IMR-90 (cell line): ENCODE measurements at regions not wholly inside any gene's neighbourhood (a gene's known extent, or its start where the extent isn't known, plus 50 kb on each side); places are given as distances from the start of the nearest gene placed in this dataset.

ENCODE experiments used
- ATAC-seq: fragments of 200-7000 bp; cut with Tn5 transposase; 2 replicates; pipeline ENCODE4 v1.9.1; 2020; ENCODE audit warnings: low read depth, mild to moderate bottlenecking, moderate library complexity
- BruUV-seq: library from RNA; stranded (reverse); fragments of 400-500 nt; replicated peaks from 2 replicates; lab custom pipeline; 2021; lab: Mats Ljungman, UMichigan
- CTCF ChIA-PET: fragments of 300-600 bp; formaldehyde crosslinking; extraction: SDS; loops from one replicate; lab custom pipeline; 2021; ENCODE audit warnings: antibody characterized with exemption; lab: Yijun Ruan, JAX
- POLR2A ChIA-PET: fragments of 300-600 bp; sonication (Branson Sonifier 250); formaldehyde crosslinking; loops from one replicate; lab custom pipeline; 2022; ENCODE audit warnings: antibody characterized with exemption; ENCODE audit not compliant: unreplicated experiment; lab: Charles Lee
- DNase-seq: peaks from one replicate; pipeline ENCODE4 v3.0.0; 2013
- H2AFZ ChIP-seq: replicated peaks from 2 replicates; pipeline ENCODE3; 2013; ENCODE audit warnings: low read length, mild to moderate bottlenecking; ENCODE audit not compliant: poor library complexity
- H2AK5ac ChIP-seq: 2 replicates; pipeline ENCODE4 v1.6.1; 2013; ENCODE audit warnings: low read depth, low read length, inconsistent platforms
- H2AK9ac ChIP-seq: replicated peaks from 2 replicates; pipeline ENCODE3; 2013; ENCODE audit warnings: mild to moderate bottlenecking, low read depth, low read length, moderate library complexity; ENCODE audit not compliant: poor library complexity
- H2BK120ac ChIP-seq: 2 replicates; pipeline ENCODE4 v1.6.1; 2013; ENCODE audit warnings: low read depth, low read length, inconsistent platforms
- H2BK15ac ChIP-seq: 3 replicates; pipeline ENCODE4 v1.6.1; 2013; ENCODE audit warnings: low read depth, low read length, inconsistent platforms
- H2BK20ac ChIP-seq: 2 replicates; pipeline ENCODE4 v1.6.1; 2013; ENCODE audit warnings: low read depth, mild to moderate bottlenecking, inconsistent platforms, low read length, moderate library complexity
- H2BK5ac ChIP-seq: 2 replicates; pipeline ENCODE4 v1.6.1; 2013; ENCODE audit warnings: mild to moderate bottlenecking, low read depth, low read length, inconsistent platforms; ENCODE audit not compliant: poor library complexity, severe bottlenecking
- H3K14ac ChIP-seq: replicated peaks from 2 replicates; pipeline ENCODE4 v1.6.1; 2013; ENCODE audit warnings: low read depth, low read length, inconsistent platforms
- H3K18ac ChIP-seq: 2 replicates; pipeline ENCODE4 v1.6.1; 2013; ENCODE audit warnings: low read depth, low read length, control low read depth
- H3K23ac ChIP-seq: 2 replicates; pipeline ENCODE4 v1.6.1; 2013; ENCODE audit warnings: low read depth, low read length, inconsistent platforms
- H3K27ac ChIP-seq: 2 replicates; pipeline ENCODE4 v1.5.1; 2013; ENCODE audit warnings: mild to moderate bottlenecking, control low read depth, low read length; ENCODE audit not compliant: insufficient read depth
- H3K27me3 ChIP-seq: 2 replicates; pipeline ENCODE4 v1.6.1; 2013; ENCODE audit warnings: low read length; ENCODE audit not compliant: control insufficient read depth, insufficient read depth
- H3K36me3 ChIP-seq: 2 replicates; pipeline ENCODE4 v1.6.1; 2013; ENCODE audit warnings: low read length, mixed read lengths; ENCODE audit not compliant: control insufficient read depth, insufficient read depth
- H3K4ac ChIP-seq: 2 replicates; pipeline ENCODE4 v1.6.1; 2013; ENCODE audit warnings: low read depth, low read length, inconsistent platforms
- H3K4me1 ChIP-seq: 2 replicates; pipeline ENCODE4 v1.6.1; 2013; ENCODE audit warnings: low read length, mixed read lengths; ENCODE audit not compliant: control insufficient read depth, insufficient read depth
- H3K4me2 ChIP-seq: 2 replicates; pipeline ENCODE4 v1.6.1; 2013; ENCODE audit warnings: low read depth, mild to moderate bottlenecking, control low read depth, low read length, moderate library complexity
- H3K4me3 ChIP-seq: 2 replicates; pipeline ENCODE4 v1.5.1; 2013; ENCODE audit warnings: low read depth, mild to moderate bottlenecking, control low read depth, low read length, moderate library complexity; ENCODE audit not compliant: insufficient read depth
- H3K56ac ChIP-seq: 2 replicates; pipeline ENCODE4 v1.6.1; 2013; ENCODE audit warnings: low read length, inconsistent platforms; ENCODE audit not compliant: insufficient read depth; ENCODE audit errors: extremely low read depth
- H3K79me1 ChIP-seq, 2 experiments: 2 replicates each; pipeline ENCODE4 v1.6.1; 2013; ENCODE audit warnings: low read length in 2 of 2, inconsistent platforms in 1 of 2, low read depth in 1 of 2
- H3K9ac ChIP-seq: 2 replicates; pipeline ENCODE4 v1.6.1; 2013; ENCODE audit warnings: low read depth, low read length, control low read depth
- H3K9me1 ChIP-seq: 2 replicates; pipeline ENCODE4 v1.6.1; 2013; ENCODE audit warnings: low read length, inconsistent platforms; ENCODE audit not compliant: insufficient read depth
- H3K9me3 ChIP-seq: 2 replicates; pipeline ENCODE4 v1.6.1; 2013; ENCODE audit warnings: low read length; ENCODE audit not compliant: control insufficient read depth, insufficient read depth
- H4K20me1 ChIP-seq: 2 replicates; pipeline ENCODE4 v1.6.1; 2013; ENCODE audit warnings: low read length, inconsistent platforms; ENCODE audit not compliant: insufficient read depth
- H4K5ac ChIP-seq: 2 replicates; pipeline ENCODE4 v1.6.1; 2013; ENCODE audit warnings: mild to moderate bottlenecking, low read depth, low read length, control low read depth
- H4K8ac ChIP-seq, 2 experiments: 2 replicates each; pipeline ENCODE4 v1.6.1; 2013; ENCODE audit warnings: low read depth in 2 of 2, low read length in 2 of 2, control low read depth in 1 of 2, inconsistent platforms in 1 of 2
- H4K91ac ChIP-seq: 2 replicates; pipeline ENCODE4 v1.6.1; 2013; ENCODE audit warnings: low read depth, low read length, inconsistent platforms; ENCODE audit not compliant: insufficient read depth
- BHLHE40 ChIP-seq: fragments of 150-350 bp; IDR thresholded peaks from 2 replicates; pipeline ENCODE4 v1.6.1; 2016; ENCODE audit warnings: mild to moderate bottlenecking, low read depth, low read length
- CEBPB ChIP-seq: IDR thresholded peaks from 2 replicates; pipeline ENCODE4 v1.6.1; 2012; ENCODE audit warnings: low read depth, low read length, improper control_type of control experiment
- CHD1 ChIP-seq: IDR thresholded peaks from 2 replicates; pipeline ENCODE4 v1.6.1; 2012; ENCODE audit warnings: low read depth, low read length, improper control_type of control experiment
- CTCF ChIP-seq: conservative IDR thresholded peaks from 2 replicates; pipeline ENCODE4 v1.5.1; 2012; ENCODE audit warnings: mild to moderate bottlenecking, low read depth, low read length, improper control_type of control experiment
- ELK1 ChIP-seq: fragments of 150-350 bp; IDR thresholded peaks from 2 replicates; pipeline ENCODE4 v1.6.1; 2016; ENCODE audit warnings: low read depth, mild to moderate bottlenecking, low read length, moderate library complexity, borderline replicate concordance
- FOS ChIP-seq: fragments of 150-350 bp; IDR thresholded peaks from 2 replicates; pipeline ENCODE4 v1.6.1; 2016; ENCODE audit warnings: low read depth, low read length
- MAFK ChIP-seq: IDR thresholded peaks from 2 replicates; pipeline ENCODE4 v1.6.1; 2012; ENCODE audit warnings: low read depth, low read length, improper control_type of control experiment
- MAZ ChIP-seq: IDR thresholded peaks from 2 replicates; pipeline ENCODE4 v1.6.1; 2012; ENCODE audit warnings: low read depth, mild to moderate bottlenecking, low read length, improper control_type of control experiment, moderate library complexity, borderline replicate concordance
- MXI1 ChIP-seq: IDR thresholded peaks from 2 replicates; pipeline ENCODE4 v1.6.1; 2012; ENCODE audit warnings: low read depth, mild to moderate bottlenecking, low read length, moderate library complexity, borderline replicate concordance
- NFE2L2 ChIP-seq: fragments of 150-350 bp; IDR thresholded peaks from 2 replicates; pipeline ENCODE4 v1.6.1; 2016; ENCODE audit warnings: low read depth, mild to moderate bottlenecking, low read length
- POLR2A ChIP-seq: IDR thresholded peaks from 2 replicates; pipeline ENCODE4 v1.6.1; 2012; ENCODE audit warnings: mild to moderate bottlenecking, low read depth, low read length
- RAD21 ChIP-seq: IDR thresholded peaks from 2 replicates; pipeline ENCODE4 v1.6.1; 2012; ENCODE audit warnings: low read length, improper control_type of control experiment
- RCOR1 ChIP-seq: IDR thresholded peaks from 2 replicates; pipeline ENCODE4 v1.6.1; 2012; ENCODE audit warnings: mild to moderate bottlenecking, low read length, improper control_type of control experiment; ENCODE audit not compliant: insufficient replicate concordance
- RFX5 ChIP-seq: IDR thresholded peaks from 2 replicates; pipeline ENCODE4 v1.8.0; 2012; ENCODE audit warnings: low read depth, mild to moderate bottlenecking, low read length, moderate library complexity
- SMC3 ChIP-seq: fragments of 150-350 bp; IDR thresholded peaks from 2 replicates; pipeline ENCODE4 v1.6.1; 2016; ENCODE audit warnings: low read depth, mild to moderate bottlenecking, antibody characterized with exemption, low read length, moderate library complexity
- USF2 ChIP-seq: fragments of 150-350 bp; IDR thresholded peaks from 2 replicates; pipeline ENCODE4 v1.6.1; 2017; ENCODE audit warnings: mild to moderate bottlenecking, antibody characterized with exemption, low read length, low read depth
- WGBS, 2 experiments: methylation state at CpG; one replicate each; pipeline versions ENCODE4 v1.1.5 to v1.1.7; 2013; ENCODE audit warnings: missing lambda C conversion rate in 2 of 2; ENCODE audit not compliant: insufficient read length in 1 of 2; ENCODE audit errors: extremely low coverage in 2 of 2; 5-methylcytosine and 5-hydroxymethylcytosine counted together
- dilution Hi-C: fragments of 300-500 bp; cut with HindIII; formaldehyde crosslinking; loops from one replicate; pipeline ENCODE4 v1.14.3; 2018; ENCODE audit warnings: low sequenced_read_pairs; ENCODE audit not compliant: unreplicated experiment
- in situ Hi-C: fragments of 300-500 bp; cut with MboI; formaldehyde crosslinking; loops from 3 replicates; pipeline ENCODE4 v1.14.3; 2019; ENCODE audit warnings: low sequenced_read_pairs, inconsistent platforms, mixed read lengths
- intact Hi-C: fragments of 100-400 bp; cut with micrococcal nuclease; formaldehyde crosslinking; loops from 2 replicates; pipeline ENCODE4 v1.10.0; 2022

- Histone ChIP-seq H3K9me1 (no peaks in the 10 kb centered on the region), H2BK15ac (no peak overlapping the region), H4K20me1 (no peaks in the 10 kb centered on the region), H3K79me1 (no peaks in the 10 kb centered on the region), H3K14ac (no peak overlapping the region), H4K5ac (no peak overlapping the region), H2AFZ (no peak overlapping the region), H4K8ac (no peak overlapping the region), H2BK120ac (no peak overlapping the region), H3K9me3 (no peaks in the 10 kb centered on the region), H2AK5ac (no peak overlapping the region), H2AK9ac (no peak overlapping the region), H3K4me1 (no peaks in the 10 kb centered on the region), H4K91ac (no peak overlapping the region), H3K27me3 (no peaks in the 10 kb centered on the region), H3K4me2 (no peak overlapping the region), H2BK5ac (no peak overlapping the region), H2BK20ac (no peak overlapping the region), H3K18ac (no peak overlapping the region), H3K4ac (no peak overlapping the region), H3K4me3 (no peak overlapping the region), H3K23ac (no peak overlapping the region), H3K27ac (no peak overlapping the region), H3K36me3 (no peaks in the 10 kb centered on the region), H3K9ac (no peak overlapping the region), H3K56ac (no peak overlapping the region)
- BruUV-seq = no TSS peak
- 0% methylated on average over 1 of the region's 3 CpGs; no CpG with 5 or more reads in 1 of the 2 experiments for WGBS, 2 experiments
- POLR2A ChIA-PET = no interaction called here
- dilution Hi-C loops (no loop called here), intact Hi-C loops (no loop called here), in situ Hi-C loops (no loop called here)
- CTCF ChIA-PET = interaction anchor here (1.0 kb wide), 1 partner anchor 14 kb away, joined by 3 read pairs; no protein-coding TSS in a partner anchor
- TF ChIP-seq RCOR1 = no peak
- TF ChIP-seq POLR2A = no peak
- no peak for TF ChIP-seq CHD1
- TF ChIP-seq MXI1 = no peak
- no peak for TF ChIP-seq MAFK
- TF ChIP-seq MAZ = no peak
- no peak for TF ChIP-seq FOS
- no peak for TF ChIP-seq CEBPB
- no peak for TF ChIP-seq NFE2L2
- TF ChIP-seq RFX5 = no peak
- no peak for TF ChIP-seq BHLHE40
- TF ChIP-seq USF2 = no peak
- no peak for TF ChIP-seq SMC3
- TF ChIP-seq ELK1 = no peak
- no peak for TF ChIP-seq CTCF
- no peak for TF ChIP-seq RAD21
- no peak for ATAC-seq
- no peak for DNase-seq
These were observed 100.5 kb downstream of the NAA11 start for GRCh38 chr4:79225360-79225759.
